HEK293 (cell line): ENCODE measurements at regions not wholly inside any gene's neighbourhood (a gene's known extent, or its start where the extent isn't known, plus 50 kb on each side); places are given as distances from the start of the nearest gene placed in this dataset.

ENCODE experiments used
- CTCF ChIA-PET: fragments of 350-600 bp; formaldehyde crosslinking; extraction: SDS; loops from one replicate; lab custom pipeline; 2021; ENCODE audit warnings: antibody characterized with exemption; lab: Yijun Ruan, JAX
- POLR2A ChIA-PET: fragments of 300-600 bp; formaldehyde crosslinking; extraction: SDS; loops from one replicate; lab custom pipeline; 2020; ENCODE audit warnings: antibody characterized with exemption, inconsistent platforms; lab: Yijun Ruan, JAX
- H3K27ac ChIP-seq: fragments of 200-500 bp; sonication (Bioruptor generic); 2 replicates; pipeline ENCODE4 v1.5.1; 2014; ENCODE audit warnings: low read depth, low read length, control low read depth, inconsistent platforms; ENCODE audit errors: extremely low read depth
- H3K36me3 ChIP-seq, 2 experiments: fragments of 200-500 bp in 1 of 2; sonication (Bioruptor generic) in 1 of 2; 1 replicate in 1 of 2; 2 replicates in 1 of 2; pipeline ENCODE4 v1.5.1; 2014 to 2017; ENCODE audit warnings: inconsistent platforms in 2 of 2, low read length in 2 of 2; ENCODE audit not compliant: control insufficient read depth in 2 of 2, insufficient read depth in 1 of 2
- H3K4me1 ChIP-seq: fragments of 200-500 bp; sonication (Bioruptor generic); 2 replicates; pipeline ENCODE4 v1.5.1; 2014; ENCODE audit warnings: mild to moderate bottlenecking, low read length, inconsistent platforms; ENCODE audit not compliant: control insufficient read depth, insufficient read depth
- H3K4me3 ChIP-seq: 2 replicates; pipeline ENCODE4 v1.5.1; 2011; ENCODE audit warnings: low read depth, mild to moderate bottlenecking, control low read depth, low read length, moderate library complexity
- H3K9me3 ChIP-seq: fragments of 200-500 bp; sonication (Bioruptor generic); 2 replicates; pipeline ENCODE4 v1.5.1; 2014; ENCODE audit warnings: low read depth, low read length, inconsistent platforms; ENCODE audit not compliant: control insufficient read depth, insufficient read depth
- BCL11A ChIP-seq: fragments of 450-650 bp; formaldehyde crosslinking; IDR thresholded peaks from 2 replicates; pipeline ENCODE4 v1.5.1; 2016; ENCODE audit warnings: low read depth, missing biosample characterization, missing genetic modification characterization
- CTCF ChIP-seq: fragments of 450-650 bp; formaldehyde crosslinking; IDR thresholded peaks from 2 replicates; pipeline ENCODE4 v1.5.1; 2016; ENCODE audit warnings: missing biosample characterization, missing genetic modification characterization
- GFI1B ChIP-seq: fragments of 450-650 bp; formaldehyde crosslinking; IDR thresholded peaks from 2 replicates; pipeline ENCODE4 v1.5.1; 2016; ENCODE audit warnings: missing biosample characterization, missing genetic modification characterization
- KLF7 ChIP-seq: fragments of 450-650 bp; formaldehyde crosslinking; IDR thresholded peaks from 2 replicates; pipeline ENCODE4 v1.5.1; 2016; ENCODE audit warnings: missing biosample characterization, missing genetic modification characterization, borderline replicate concordance
- PATZ1 ChIP-seq: fragments of 450-650 bp; formaldehyde crosslinking; IDR thresholded peaks from 2 replicates; pipeline ENCODE4 v1.5.1; 2016; ENCODE audit warnings: missing biosample characterization, missing genetic modification characterization
- PRDM1 ChIP-seq: fragments of 450-650 bp; formaldehyde crosslinking; IDR thresholded peaks from 2 replicates; pipeline ENCODE4; 2016; ENCODE audit warnings: missing biosample characterization, missing genetic modification characterization
- ZBTB11 ChIP-seq: fragments of 450-650 bp; formaldehyde crosslinking; conservative IDR thresholded peaks from 2 replicates; pipeline ENCODE4 v1.5.1; 2016; ENCODE audit warnings: low read depth, missing biosample characterization, missing genetic modification characterization
- ZBTB20 ChIP-seq: fragments of 450-650 bp; formaldehyde crosslinking; IDR thresholded peaks from 2 replicates; pipeline ENCODE4 v1.5.1; 2016; ENCODE audit warnings: missing biosample characterization, missing genetic modification characterization
- ZFHX2 ChIP-seq: fragments of 450-650 bp; formaldehyde crosslinking; conservative IDR thresholded peaks from 2 replicates; pipeline ENCODE4 v1.5.1; 2016; ENCODE audit warnings: missing biosample characterization, missing genetic modification characterization
- ZNF174 ChIP-seq: fragments of 450-650 bp; formaldehyde crosslinking; IDR thresholded peaks from 2 replicates; pipeline ENCODE4 v1.5.0; 2017; ENCODE audit warnings: missing biosample characterization, mild to moderate bottlenecking, missing genetic modification characterization
- ZNF19 ChIP-seq: fragments of 450-650 bp; formaldehyde crosslinking; IDR thresholded peaks from 2 replicates; pipeline ENCODE4; 2016; ENCODE audit warnings: missing biosample characterization, missing genetic modification characterization, low read depth
- ZNF266 ChIP-seq: fragments of 450-650 bp; formaldehyde crosslinking; IDR thresholded peaks from 2 replicates; pipeline ENCODE4 v1.5.1; 2016; ENCODE audit warnings: missing biosample characterization, missing genetic modification characterization, low read depth
- ZNF394 ChIP-seq: fragments of 450-650 bp; formaldehyde crosslinking; IDR thresholded peaks from 2 replicates; pipeline ENCODE4 v1.5.1; 2016; ENCODE audit warnings: missing biosample characterization, missing genetic modification characterization, mild to moderate bottlenecking, moderate library complexity, borderline replicate concordance
- ZNF501 ChIP-seq: fragments of 450-650 bp; formaldehyde crosslinking; IDR thresholded peaks from 2 replicates; pipeline ENCODE4 v1.5.1; 2016; ENCODE audit warnings: missing biosample characterization, missing genetic modification characterization
- ZNF510 ChIP-seq: fragments of 450-650 bp; formaldehyde crosslinking; IDR thresholded peaks from 2 replicates; pipeline ENCODE4 v1.5.1; 2018; ENCODE audit warnings: mild to moderate bottlenecking, missing genetic modification characterization, missing biosample characterization; ENCODE audit not compliant: insufficient replicate concordance
- ZNF529 ChIP-seq: fragments of 450-650 bp; formaldehyde crosslinking; IDR thresholded peaks from 2 replicates; pipeline ENCODE4 v1.5.1; 2017; ENCODE audit warnings: missing genetic modification characterization, missing biosample characterization; ENCODE audit not compliant: insufficient replicate concordance
- ZNF610 ChIP-seq: fragments of 450-650 bp; formaldehyde crosslinking; IDR thresholded peaks from 2 replicates; pipeline ENCODE4 v1.5.1; 2016; ENCODE audit warnings: missing biosample characterization, missing genetic modification characterization, borderline replicate concordance
- ZNF645 ChIP-seq: fragments of 450-650 bp; formaldehyde crosslinking; IDR thresholded peaks from 2 replicates; pipeline ENCODE4; 2016; ENCODE audit warnings: missing biosample characterization, missing genetic modification characterization
- ZNF843 ChIP-seq: fragments of 450-650 bp; formaldehyde crosslinking; IDR thresholded peaks from 2 replicates; pipeline ENCODE4 v1.5.1; 2016; ENCODE audit warnings: missing biosample characterization, missing genetic modification characterization
- ZSCAN5A ChIP-seq: fragments of 450-650 bp; formaldehyde crosslinking; IDR thresholded peaks from 2 replicates; pipeline ENCODE4 v1.5.1; 2016; ENCODE audit warnings: missing biosample characterization, missing genetic modification characterization

GRCh38 chr16:48845261-48845660 is 235.3 kb upstream of the N4BP1 start:
- H3K36me3 ChIP-seq: no peaks in the 10 kb centered on the region
- H3K27ac ChIP-seq: no peak overlapping the region
- TF ChIP-seq ZFHX2 (tag by site-specific recombination) (no peak; the same call in 1 of the 2 replicates), PRDM1 (tag by site-specific recombination) (no peak), ZNF501 (tag by site-specific recombination) (no peak), ZSCAN5A (tag by site-specific recombination) (no peak), ZBTB11 (tag by site-specific recombination) (no peak), ZNF645 (no peak), CTCF (tag by site-specific recombination) (no peak), GFI1B (tag by site-specific recombination) (no peak), ZNF266 (tag by site-specific recombination) (no peak)
- TF ChIP-seq, all 188 proteins: peak for 0
- H3K4me3 ChIP-seq: no peak overlapping the region
- ChIA-PET CTCF (interaction anchor here (0.6 to 2.6 kb wide), 2 partner anchors 14 to 395 kb away, joined by 3 to 9 read pairs; no protein-coding TSS in a partner anchor), POLR2A (no interaction called here)
- H3K9me3 ChIP-seq: no peaks in the 10 kb centered on the region
- no peaks in the 10 kb centered on the region for H3K4me1 ChIP-seq

GRCh38 chr16:48838349-48838748 is 228.4 kb upstream of the N4BP1 start:
- Histone ChIP-seq H3K4me3 (no peak overlapping the region), H3K27ac (no peak overlapping the region), H3K36me3 (no peaks in the 10 kb centered on the region), H3K4me1 (no peaks in the 10 kb centered on the region), H3K9me3 (no peaks in the 10 kb centered on the region)
- ChIA-PET POLR2A (no interaction called here), CTCF (interaction anchor here (2.0 kb wide), 1 partner anchor 512 kb away, joined by 4 read pairs; no protein-coding TSS in a partner anchor)
- TF ChIP-seq ZNF19 (no peak), ZBTB20 (tag by site-specific recombination) (no peak), ZNF174 (tag by site-specific recombination) (no peak), ZNF610 (tag by site-specific recombination) (no peak), BCL11A (no peak), ZNF394 (tag by site-specific recombination) (no peak), ZNF843 (tag by site-specific recombination) (no peak), ZNF529 (tag by site-specific recombination) (no peak), PATZ1 (no peak), KLF7 (no peak), ZNF510 (tag by site-specific recombination) (no peak)
